ENCODE measurements at regions not wholly inside any gene's neighbourhood (a gene's known extent, or its start where the extent isn't known, plus 50 kb on each side); places are given as distances from the start of the nearest gene placed in this dataset.

GRCh38 chr6:105802703-105803102 lies 283.4 kb upstream of the PRDM1 start:
- TF ChIP-seq CTCF (IDR thresholded peaks at IDR 0.05), result no peak
- no peak for TF ChIP-seq EZH2phosphoT487 (IDR thresholded peaks at IDR 0.05)

Measured in neural progenitor cell (in vitro differentiated cells).